ENCODE measurements at regions not wholly inside any gene's neighbourhood (a gene's known extent, or its start where the extent isn't known, plus 50 kb on each side); places are given as distances from the start of the nearest gene placed in this dataset.

DNA sequence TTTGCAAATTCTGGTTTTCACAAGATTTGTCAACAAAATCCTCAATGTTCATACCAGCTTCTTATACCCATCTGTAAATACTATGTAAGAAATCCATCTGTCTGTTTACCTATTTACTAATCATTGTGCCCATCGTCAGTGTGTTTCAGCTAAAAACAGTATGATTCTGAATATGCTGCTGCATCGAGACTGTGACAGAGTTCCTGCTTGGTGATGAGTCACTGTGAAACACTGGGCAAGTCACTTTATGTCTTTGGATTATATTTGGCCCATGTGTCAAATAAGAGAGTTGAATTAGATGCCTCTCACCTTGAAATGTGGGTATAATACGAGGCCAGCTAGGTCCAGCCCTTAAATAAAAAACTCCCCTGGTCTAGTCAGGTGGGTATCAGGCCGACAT is 79.3 kb downstream of the CBLL2 start:
- in situ Hi-C loops (cut with MboI; ENCODE audit: low sequenced_read_pairs in 4 of 4) (no loop called here), intact Hi-C loops (cut with DNase I; ENCODE audit: low total_unique reads) (no loop called here)
- Histone ChIP-seq H3K4me1 (no peaks in the 10 kb centered on the region), H3K36me3 (no peaks in the 10 kb centered on the region), H3K9me3 (no peaks in the 10 kb centered on the region), H3K27ac (no peak overlapping the region), H3K27me3 (no peaks in the 10 kb centered on the region), H3K4me3 (no peak overlapping the region)
- ATAC-seq (no peak), DNase-seq (no peak)
- TF ChIP-seq, protein P1, sequence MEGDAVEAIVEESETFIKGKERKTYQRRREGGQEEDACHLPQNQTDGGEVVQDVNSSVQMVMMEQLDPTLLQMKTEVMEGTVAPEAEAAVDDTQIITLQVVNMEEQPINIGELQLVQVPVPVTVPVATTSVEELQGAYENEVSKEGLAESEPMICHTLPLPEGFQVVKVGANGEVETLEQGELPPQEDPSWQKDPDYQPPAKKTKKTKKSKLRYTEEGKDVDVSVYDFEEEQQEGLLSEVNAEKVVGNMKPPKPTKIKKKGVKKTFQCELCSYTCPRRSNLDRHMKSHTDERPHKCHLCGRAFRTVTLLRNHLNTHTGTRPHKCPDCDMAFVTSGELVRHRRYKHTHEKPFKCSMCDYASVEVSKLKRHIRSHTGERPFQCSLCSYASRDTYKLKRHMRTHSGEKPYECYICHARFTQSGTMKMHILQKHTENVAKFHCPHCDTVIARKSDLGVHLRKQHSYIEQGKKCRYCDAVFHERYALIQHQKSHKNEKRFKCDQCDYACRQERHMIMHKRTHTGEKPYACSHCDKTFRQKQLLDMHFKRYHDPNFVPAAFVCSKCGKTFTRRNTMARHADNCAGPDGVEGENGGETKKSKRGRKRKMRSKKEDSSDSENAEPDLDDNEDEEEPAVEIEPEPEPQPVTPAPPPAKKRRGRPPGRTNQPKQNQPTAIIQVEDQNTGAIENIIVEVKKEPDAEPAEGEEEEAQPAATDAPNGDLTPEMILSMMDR (IDR thresholded peaks at IDR 0.05 in 4 of 5, conservative IDR thresholded peaks at IDR 0.05 in 1 of 5) = no peak
- TF ChIP-seq POLR2A (IDR thresholded peaks at IDR 0.05) = no peak

DNA sequence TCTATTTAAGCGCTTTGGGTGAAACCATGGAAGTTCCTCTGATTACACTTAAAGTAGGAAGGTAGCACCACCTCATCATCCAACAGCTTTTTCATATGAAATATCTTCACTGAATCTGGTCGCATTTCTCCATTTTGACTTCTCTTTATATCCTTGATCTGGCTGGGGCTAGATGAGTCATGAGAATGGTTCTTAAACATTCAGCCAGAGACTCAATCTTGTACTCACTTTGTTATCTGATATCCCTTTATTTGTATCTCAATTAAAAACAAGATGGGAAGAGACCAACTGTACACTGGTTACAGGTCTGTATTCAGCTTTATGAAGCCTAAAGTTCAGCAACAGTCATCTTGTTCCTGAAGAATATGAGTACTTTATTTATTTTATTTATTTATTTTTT is 84.9 kb downstream of the CBLL2 start:
- in situ Hi-C loops (cut with MboI; ENCODE audit: low sequenced_read_pairs in 4 of 4) (no loop called here), intact Hi-C loops (cut with DNase I; ENCODE audit: low total_unique reads) (no loop called here)
- Histone ChIP-seq H3K9me3 (no peaks in the 10 kb centered on the region), H3K27ac (no peak overlapping the region), H3K36me3 (no peaks in the 10 kb centered on the region), H3K27me3 (no peaks in the 10 kb centered on the region), H3K4me1 (no peaks in the 10 kb centered on the region), H3K4me3 (no peak overlapping the region)
- DNase-seq (no peak), ATAC-seq (no peak)
- TF ChIP-seq, protein P1 (IDR thresholded peaks at IDR 0.05 in 4 of 5, conservative IDR thresholded peaks at IDR 0.05 in 1 of 5) = no peak
- no peak for TF ChIP-seq POLR2A (IDR thresholded peaks at IDR 0.05)

DNA sequence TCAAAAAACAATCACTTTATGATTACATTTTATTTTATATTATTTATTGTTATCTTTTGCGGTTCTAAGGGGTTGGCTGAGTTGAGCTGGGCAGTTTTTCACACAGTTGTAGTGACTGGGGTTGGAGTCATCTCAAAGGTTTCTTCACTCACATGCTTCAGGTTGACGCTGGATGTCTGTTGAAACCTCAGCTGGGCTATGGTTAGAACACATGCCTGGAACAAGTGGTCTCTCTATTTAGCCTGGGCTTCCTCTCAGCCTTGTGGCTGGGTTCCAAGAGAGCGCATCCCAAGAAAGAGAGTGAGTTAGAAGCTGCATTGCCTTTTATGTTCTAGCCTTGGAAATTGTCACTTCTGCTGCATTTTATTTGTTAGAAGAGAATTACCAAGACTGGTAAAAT is 87.4 kb downstream of the CBLL2 start:
- Histone ChIP-seq H3K4me3 (no peak overlapping the region), H3K9me3 (no peaks in the 10 kb centered on the region), H3K27me3 (no peaks in the 10 kb centered on the region), H3K4me1 (no peaks in the 10 kb centered on the region), H3K27ac (no peak overlapping the region), H3K36me3 (no peaks in the 10 kb centered on the region)
- no peak for TF ChIP-seq POLR2A (IDR thresholded peaks at IDR 0.05)
- TF ChIP-seq, protein P1 (IDR thresholded peaks at IDR 0.05 in 4 of 5, conservative IDR thresholded peaks at IDR 0.05 in 1 of 5) = no peak
- DNase-seq (no peak), ATAC-seq (no peak)
- in situ Hi-C loops (cut with MboI; ENCODE audit: low sequenced_read_pairs in 4 of 4) (no loop called here), intact Hi-C loops (cut with DNase I; ENCODE audit: low total_unique reads) (no loop called here)

DNA sequence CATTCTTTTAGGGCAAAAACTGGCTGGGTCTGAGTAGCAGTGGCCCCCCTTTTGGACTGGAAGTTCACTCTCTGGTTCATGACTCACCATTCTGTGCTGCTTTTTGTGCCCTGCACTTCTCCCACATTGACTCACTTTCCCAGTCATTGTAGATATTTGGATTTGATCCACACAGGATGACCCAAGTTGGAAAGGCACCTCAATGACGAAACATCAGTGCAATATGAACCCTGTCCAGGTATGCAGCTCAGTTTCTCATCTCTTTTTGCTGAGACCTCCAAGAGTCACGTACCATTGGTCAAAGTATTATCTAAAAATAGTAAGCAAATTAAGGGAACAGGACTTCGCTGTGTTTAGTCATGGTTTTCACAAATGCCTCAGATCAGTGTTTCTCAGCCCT is 92.7 kb downstream of the CBLL2 start:
- intact Hi-C loops (cut with DNase I; ENCODE audit: low total_unique reads) (no loop called here), in situ Hi-C loops (cut with MboI; ENCODE audit: low sequenced_read_pairs in 4 of 4) (no loop called here)
- Histone ChIP-seq H3K36me3 (no peaks in the 10 kb centered on the region), H3K27ac (peak overlapping the region in 1 of 4 donors; percentile 59), H3K9me3 (no peaks in the 10 kb centered on the region), H3K4me1 (no peaks in the 10 kb centered on the region), H3K4me3 (no peak overlapping the region), H3K27me3 (no peaks in the 10 kb centered on the region)
- no peak for TF ChIP-seq POLR2A (IDR thresholded peaks at IDR 0.05)
- TF ChIP-seq, protein P1 (IDR thresholded peaks at IDR 0.05 in 4 of 5, conservative IDR thresholded peaks at IDR 0.05 in 1 of 5) = no peak
- ATAC-seq (no peak), DNase-seq (no peak)

DNA sequence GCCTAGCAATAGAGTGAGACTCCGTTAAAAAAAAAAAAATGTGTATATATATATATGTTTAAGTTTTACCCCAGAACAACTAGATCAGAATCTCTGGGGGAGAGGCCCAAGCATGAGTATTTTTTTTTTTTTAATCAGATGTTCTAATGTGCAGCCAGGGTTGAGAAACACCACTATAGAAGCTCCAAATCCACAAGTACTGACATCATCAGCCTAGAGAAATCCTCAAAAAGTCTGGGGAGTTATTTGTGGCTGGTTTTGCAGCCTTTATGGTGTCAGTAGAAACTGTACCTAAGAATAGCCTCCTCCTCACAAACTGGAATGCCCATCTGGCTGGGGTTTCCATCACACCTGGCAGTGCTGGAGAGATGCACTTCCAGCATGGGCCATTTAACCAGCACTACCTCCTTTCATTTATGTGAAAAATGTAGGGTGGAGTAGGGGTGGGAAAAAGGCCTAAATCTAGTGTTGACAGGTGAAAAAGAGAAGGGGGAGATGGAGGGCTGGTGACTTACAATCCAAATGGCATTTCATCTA is 93.5 kb downstream of the CBLL2 start:
- Histone ChIP-seq H3K9me3 (no peaks in the 10 kb centered on the region), H3K4me3 (no peak overlapping the region), H3K27ac (peak overlapping the region in 1 of 4 donors; percentile 32), H3K27me3 (no peaks in the 10 kb centered on the region), H3K4me1 (no peaks in the 10 kb centered on the region), H3K36me3 (no peaks in the 10 kb centered on the region)
- ATAC-seq (no peak), DNase-seq (no peak)
- TF ChIP-seq POLR2A (IDR thresholded peaks at IDR 0.05) = no peak
- TF ChIP-seq, protein P1 (IDR thresholded peaks at IDR 0.05 in 4 of 5, conservative IDR thresholded peaks at IDR 0.05 in 1 of 5) = no peak
- intact Hi-C loops (cut with DNase I; ENCODE audit: low total_unique reads) = no loop called here
- in situ Hi-C loops (cut with MboI; ENCODE audit: low sequenced_read_pairs in 4 of 4) = no loop called here

Measured in gastrocnemius medialis (tissue), 4 donors.